Hippocampal formation (tissue), 2 donors: ENCODE measurements at regions not wholly inside any gene's neighbourhood (a gene's known extent, or its start where the extent isn't known, plus 50 kb on each side); places are given as distances from the start of the nearest gene placed in this dataset.

ENCODE experiments used
- DNase-seq, 2 donors: peaks; one replicate each; lab custom pipeline; 2025; lab: John Stamatoyannopoulos, UW

DNA sequence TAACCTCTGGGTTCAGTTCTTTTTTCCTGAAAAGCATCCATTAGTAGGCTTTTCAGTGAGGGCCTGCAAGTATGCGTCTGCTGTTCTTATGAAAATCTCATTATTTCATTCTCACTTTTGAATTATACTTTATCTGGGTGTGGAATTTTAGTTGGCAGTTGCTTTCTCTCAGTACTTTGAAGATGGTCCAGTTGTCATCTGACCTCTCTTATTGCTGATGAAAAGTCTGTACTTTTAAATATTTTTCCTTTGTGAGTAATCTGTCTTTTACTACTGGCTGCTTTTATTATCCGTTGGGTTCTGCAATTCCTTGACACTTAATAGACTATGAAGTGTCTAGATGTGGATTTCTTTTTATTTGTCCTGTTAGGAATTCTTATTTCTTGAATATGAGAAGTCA, 307.8 kb downstream of the CYP26B1 start:
- no peak for DNase-seq

DNA sequence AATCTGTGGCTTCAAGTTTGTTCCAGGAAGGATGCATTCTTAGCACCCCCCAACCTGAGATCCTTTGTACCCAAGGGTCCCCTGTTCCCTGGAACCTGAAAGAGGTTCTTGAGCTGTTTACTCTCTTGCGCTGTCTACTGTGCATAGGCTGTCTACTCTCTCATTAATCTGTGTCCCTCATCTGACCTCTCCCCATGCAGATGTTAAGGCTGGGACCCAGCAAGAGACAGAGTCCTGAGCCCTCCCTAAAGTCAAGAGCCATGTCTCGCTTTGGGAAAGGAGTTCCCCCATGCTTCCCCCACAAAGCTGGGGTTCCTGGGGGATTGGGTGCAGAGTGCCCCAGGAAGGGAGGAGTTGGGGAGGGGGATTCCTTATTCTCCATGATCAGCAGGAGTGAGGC, 312.9 kb downstream of the CYP26B1 start:
- DNase-seq = no peak

DNA sequence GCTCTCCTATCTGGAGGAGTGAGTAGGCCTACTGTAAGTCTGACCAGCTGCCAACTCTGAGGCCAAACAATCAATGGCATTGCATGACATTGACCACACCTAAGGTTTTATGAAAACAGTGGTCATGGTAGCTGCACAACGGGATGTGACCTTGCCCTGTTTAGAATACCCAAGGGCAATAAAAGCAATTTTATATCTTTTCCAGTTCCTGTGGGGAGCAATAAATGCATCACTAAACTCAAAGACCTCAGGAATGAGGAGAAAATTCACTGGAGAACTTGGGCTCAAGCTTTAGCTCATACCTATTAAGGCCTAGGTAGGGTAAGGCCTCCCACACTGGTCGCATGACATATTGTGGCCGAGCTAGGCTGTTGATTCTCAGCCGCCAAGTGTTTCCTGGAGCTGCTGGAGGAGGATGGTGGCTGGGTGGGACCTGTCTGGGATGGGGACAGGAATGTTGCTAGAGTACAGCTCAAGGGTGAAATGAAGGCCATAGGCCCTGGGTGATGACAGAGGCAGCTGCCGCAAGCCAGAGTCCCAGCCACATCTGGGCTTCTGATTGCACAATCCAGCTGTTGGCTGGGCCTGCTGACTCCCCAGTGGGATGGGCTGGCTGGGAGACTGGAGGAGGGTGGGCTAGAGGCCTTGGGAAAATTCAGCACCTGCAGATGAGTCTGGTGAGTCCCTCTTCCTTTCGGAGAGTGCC, 313.7 kb downstream of the CYP26B1 start:
- no peak for DNase-seq

DNA sequence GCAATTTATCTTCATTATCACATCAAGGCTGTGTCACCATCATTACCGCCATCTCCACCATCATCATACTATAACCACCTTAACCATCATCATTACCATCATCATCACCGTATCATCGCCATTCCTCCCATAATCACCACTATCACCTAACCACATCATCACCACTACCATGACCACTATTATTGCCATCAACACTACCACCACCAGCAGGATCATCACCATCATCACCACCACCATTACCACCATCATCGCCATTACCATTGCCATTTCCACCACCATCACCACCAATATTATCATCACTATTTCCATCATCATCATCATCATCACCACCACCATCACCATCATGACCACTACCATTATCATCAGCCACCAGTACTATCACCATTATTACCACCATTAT, 314.4 kb downstream of the CYP26B1 start:
- no peak for DNase-seq

DNA sequence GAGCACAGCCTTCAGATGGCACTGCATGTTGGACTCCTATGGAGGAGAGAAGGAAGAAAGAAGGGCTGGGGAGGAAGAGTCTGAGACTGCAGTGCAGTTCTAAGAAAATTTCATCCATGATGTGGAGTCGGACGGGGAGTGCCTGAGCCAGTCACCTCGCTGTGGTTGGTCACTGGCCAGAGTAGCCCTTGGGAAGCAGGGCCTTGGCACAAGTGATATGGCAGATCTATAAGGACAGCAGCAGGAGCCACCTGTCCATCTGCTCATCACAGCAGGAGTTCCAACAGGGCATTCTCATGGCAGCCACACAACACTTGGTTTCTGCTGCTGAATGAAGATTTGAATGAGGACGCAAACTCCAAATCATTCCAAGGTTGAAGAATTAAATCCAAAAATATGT, 314.8 kb downstream of the CYP26B1 start:
- no peak for DNase-seq

DNA sequence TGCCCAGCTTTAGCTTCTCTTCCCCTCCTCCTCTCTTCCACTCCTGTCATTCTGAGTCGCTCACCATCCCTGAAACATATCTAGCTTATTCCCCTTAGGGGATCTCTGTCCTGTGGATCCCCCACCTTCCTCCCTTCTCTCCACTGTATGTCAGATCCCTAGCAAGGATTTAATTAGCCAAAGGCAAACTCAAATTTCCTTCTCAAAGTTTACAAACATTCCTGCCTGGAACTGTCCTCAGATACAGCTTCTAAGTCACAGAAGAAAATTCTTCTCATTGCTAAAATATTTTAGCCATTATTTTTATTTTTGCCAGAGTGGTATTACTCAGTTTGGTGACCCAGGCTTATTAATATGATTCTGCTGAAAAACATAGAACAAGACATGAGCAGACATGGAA, 315.3 kb downstream of the CYP26B1 start:
- DNase-seq = no peak

DNA sequence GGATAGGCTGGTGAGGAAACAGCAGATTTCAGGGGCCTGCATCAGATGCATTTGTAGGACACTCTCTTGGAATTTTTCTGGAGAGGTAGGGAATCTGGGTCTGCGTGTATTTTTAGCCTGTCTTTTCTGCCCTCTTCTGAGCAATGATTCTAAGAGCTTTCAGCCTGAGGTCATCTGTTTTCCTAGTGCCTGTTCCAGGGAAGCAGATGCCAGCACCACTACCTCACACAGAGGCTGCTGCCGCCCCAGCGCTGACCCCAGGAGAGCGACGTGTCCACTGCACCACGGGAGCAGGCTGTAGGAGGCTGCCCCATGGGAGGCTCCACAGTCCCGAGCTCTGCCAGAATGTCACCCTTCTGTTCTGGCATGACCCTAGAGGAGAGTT, 316.5 kb downstream of the CYP26B1 start:
- no peak for DNase-seq

DNA sequence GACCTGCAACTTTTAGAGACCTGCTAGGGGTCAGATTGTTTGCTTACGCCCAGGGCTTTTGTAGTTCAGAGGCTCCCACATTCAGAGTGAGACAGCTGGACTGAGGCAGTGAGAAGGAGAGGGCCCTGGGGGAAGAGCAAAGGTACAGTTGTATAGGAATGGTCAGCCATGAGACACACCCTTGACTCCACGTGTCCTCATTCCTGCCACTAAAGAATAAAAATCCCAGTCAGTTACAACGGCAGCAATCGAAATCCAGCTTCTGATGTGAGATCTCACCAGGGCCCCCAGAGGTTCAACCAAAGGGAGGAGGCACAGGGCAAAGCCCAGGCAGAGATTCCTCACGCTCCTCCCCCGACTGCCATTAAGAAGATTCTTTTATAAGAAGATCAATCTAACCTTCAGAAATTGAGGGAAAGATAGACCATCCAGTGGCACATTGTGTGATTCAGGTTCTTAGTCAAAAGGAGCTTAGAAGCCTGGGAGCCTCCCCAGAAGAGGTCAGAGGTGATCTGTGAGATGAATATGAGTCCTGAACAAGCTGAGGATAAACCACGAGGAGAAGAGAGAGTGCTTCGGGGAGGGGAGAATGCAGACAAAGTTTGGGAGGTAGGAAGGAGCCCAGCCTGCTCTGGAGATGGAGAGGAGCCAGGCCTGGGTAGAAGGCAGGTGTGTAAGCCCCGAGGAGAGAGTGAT, 317.0 kb downstream of the CYP26B1 start:
- no peak for DNase-seq

DNA sequence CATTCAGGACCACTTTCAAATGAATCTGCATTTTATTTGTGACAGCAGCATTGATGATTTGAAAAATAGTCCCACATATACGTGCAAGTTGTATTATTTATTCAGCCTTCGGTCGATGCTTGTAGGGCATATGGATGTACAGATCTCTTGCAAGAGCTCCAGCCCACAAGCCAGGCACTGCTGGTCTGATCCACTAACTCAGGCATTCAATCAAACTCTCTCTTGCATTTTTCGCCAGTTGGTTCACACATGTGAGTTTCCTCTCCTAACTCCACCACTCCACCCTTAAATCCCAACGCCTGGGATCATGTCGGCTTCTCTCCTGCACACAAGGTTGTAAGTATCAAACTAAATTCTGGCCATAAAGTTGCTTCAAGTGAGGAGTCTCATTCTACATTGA, 318.7 kb downstream of the CYP26B1 start:
- no peak for DNase-seq

DNA sequence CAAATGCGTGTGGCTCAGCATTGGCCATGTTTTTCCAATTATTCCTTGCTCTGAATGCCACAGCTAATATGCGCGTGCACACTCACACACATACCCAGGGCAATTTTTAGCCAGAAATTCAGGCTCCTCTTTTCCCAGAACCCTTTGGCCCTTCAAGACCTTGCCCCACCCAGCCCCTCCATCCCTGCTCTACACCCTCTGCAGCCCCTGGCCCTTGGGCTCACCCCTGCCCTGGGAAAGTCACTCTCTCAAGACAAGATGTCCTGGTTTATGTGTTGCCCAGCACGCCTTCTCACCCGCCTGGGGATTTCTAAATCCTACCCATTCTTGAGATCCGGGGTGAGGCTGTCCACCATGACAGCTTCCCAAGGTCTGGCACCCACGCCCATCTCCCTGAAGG, 319.7 kb downstream of the CYP26B1 start:
- DNase-seq = no peak

DNA sequence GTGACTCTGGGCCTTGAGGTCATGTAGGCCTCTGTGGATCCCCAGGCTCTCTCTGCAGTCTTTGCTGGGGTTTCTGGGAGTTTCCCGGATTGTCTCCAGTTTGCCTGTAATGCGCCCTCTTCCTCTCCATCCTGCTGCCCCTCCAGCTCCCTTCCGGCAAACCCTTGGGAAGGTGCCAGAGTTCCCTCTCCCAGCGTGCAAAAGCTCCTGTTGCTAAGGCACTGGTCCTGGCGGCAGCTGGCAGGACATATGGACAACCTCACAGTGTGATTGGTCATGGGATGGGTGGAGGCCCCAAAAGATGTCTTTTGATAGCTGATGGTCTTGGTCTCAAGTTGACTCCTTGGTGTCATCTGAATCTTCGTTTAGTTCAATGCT, 320.1 kb downstream of the CYP26B1 start:
- DNase-seq = no peak

DNA sequence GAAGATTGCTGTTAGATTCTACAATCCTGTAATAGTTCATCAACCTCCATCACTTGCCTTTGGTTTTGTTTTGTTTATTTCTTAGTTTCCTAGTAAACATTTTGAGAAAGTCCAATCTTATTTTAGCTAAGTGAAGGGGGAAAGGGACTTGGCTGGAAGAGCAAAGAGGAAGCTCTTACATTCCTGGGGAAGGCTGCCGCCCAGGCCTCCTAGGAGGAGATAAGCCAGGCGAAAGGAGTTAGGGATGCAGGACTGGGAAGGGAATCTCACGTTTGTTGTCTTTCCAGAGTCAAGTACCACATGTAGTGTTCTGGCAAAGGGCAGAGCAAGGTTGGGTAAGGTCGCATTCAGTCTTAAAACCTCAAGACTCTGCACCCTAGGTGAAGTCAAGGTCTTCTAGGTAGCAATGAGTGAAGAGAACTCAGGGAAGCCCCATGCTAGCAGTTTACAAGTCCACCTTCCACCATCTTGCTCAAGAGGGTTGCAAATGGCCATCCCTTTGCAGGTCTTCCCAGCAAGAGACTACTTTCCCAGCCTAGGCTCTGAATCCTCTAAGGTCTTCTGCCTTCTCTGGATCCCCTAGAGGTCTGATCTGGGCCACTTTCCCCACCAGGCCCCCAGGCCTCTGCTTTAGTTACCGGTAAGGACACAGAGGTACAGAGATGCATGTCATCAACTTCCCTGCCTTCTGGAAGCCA, 320.7 kb downstream of the CYP26B1 start:
- DNase-seq = no peak

DNA sequence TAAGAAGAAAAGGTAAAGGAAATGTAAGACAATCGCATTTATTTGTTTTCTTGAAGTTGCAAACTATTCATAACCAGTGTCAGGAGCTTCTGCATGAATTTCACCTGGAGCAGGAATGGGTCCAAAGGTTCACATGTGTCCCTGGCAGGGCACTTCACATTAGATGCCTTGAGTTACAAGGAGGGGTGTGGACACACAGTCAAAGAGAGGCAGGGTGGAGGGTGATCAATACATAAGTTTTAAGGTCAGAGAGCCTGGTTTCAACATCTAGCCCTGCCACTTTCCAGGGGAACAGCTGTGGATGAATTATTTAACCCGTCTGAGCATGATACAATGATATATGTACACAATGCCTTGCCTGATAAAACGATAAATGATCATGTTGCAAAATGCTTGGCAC, 321.4 kb downstream of the CYP26B1 start:
- DNase-seq = no peak

DNA sequence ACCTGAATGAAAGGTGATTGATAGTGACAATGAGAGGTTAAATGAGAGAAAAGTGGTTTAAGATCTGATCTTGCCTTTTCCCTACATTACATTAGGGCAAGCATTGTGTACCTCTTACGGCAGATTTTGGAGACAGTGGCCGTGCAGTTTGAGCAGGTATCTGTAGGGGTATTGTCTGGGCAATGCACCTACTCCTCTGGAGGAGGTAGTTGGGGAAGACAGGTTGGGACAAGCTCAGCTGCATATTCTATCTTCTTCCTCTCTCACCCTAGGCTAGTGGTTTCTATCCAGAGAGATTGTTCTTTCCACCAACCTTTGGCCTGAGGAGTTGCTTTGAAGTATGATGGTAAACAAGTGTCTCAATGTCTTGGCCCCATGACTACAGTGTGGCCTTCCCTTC, 323.2 kb downstream of the CYP26B1 start:
- no peak for DNase-seq

DNA sequence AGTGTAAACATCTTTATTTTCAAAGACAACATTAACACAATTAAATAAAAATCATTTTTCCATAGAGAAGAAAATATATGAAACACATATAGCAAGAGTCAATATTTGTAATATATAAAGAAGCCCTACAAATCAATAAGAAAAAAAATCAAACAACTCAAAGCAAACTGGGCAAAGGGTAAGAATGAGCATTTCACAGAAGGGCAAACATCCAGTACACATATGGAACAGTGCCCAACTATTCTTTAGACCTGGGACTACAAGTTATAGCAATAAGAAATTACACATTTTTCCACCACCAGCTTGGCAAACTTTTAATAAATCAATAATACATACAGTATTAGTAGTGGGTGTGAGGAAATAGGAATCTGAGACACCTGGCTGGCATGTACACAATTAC, 324.1 kb downstream of the CYP26B1 start:
- DNase-seq = no peak

DNA sequence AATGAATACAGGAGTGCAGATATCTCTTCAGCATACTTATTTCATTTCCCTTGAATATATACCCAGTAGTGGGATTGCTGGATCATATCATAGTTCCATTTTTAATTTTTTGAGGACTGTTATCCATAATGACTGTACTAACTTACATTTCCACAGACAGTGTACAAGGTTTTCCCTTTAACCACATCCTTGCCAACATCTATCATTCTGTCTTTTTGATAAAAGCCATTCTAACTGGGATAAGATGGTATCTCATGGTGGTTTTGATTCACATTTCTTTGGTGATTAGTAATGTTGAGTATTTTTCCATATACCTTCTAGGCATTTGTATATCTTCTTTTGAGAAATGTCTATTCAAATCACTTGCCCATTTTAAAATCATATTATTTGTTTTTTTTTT, 325.2 kb downstream of the CYP26B1 start:
- DNase-seq = no peak

DNA sequence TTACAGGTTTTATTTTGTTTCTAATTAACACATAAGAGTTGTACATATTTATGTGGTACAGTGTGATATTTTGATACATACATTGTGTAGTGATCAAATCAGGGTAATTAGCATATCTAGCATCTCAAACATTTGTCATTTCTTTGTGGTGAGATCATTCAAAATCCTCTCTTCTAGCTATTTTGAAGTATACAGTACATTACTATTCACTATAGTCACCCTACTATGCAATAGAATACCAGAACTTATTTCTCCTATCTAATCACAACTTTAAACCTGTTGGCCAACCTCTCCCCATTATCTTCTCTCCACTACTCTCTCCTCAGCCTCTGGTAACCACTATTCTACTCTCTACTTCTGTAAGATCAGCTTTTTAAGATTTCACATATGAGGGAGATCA, 325.8 kb downstream of the CYP26B1 start:
- DNase-seq = no peak

DNA sequence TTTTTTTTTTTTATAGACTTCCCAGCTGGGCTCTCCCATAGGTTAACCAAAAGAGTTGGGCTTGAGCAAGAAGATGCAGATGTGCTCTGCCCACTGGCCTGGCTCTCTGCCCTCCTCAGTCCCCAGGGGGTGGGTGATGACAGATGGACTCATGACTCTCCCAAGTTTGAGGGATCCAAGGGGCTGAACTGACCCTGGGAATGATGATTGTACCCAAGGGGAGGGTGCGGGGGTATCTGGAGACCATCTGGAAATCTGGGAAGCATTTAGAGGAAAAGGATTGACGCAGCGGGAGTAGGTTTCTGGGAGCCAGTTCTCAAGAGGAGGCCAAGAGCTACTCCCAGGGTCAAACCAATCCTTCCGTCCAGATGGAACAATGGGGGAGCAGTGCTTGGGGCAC, 330.8 kb downstream of the CYP26B1 start:
- DNase-seq = no peak

DNA sequence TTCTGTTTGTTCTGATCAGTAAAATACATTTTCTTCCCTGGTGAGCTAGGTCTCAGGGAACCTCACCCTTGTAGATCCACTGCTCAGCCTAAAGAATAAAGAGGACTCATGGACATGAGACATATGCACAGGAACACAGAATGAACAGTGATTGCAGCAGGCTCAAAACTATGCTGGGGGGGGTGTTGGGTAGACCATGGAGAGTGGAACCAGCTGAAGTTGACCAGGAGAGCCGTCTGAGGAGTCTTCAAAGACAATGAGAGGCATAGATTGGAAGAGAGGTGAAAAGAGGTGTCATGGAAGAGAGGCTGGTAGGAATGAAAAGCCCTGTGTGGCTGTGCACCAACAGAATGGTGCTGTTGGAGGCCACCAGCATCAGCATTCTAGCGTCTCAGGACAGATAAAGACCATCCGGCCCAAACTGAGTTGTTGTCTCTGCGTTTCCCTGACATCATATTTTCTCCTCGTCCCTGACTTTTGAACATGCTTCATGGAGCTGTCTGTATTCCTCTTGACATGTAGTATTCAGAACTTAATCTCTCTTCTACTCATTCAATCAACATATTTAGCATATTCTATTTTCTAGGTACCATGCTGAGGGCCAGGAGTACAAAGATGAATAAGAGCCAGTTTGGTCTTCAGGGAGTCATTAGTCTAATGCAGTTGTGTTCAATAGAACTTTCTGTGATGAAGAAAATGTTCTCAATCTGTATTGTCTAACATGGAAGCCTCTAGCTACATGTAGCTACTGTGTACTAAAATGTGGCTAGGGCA, 331.8 kb downstream of the CYP26B1 start:
- DNase-seq = no peak

DNA sequence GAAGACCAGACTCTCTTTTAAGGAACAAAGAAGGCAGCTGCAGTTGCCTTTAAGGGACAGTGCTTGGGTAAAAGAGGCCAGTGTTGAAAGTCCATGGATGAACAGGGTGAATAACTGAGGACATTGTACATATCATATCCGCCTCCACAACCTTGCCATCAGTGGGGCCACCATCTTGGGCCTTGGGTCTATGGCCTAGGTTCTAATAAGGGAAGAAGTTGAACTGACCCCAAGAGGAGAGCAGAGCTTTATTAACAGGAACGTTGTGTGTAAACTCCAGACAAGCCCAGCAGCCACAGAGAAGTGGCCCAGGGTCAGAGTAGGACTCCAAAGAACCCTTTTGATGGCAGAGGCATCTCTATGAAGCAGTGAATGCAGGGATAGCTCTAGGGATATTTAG, 332.8 kb downstream of the CYP26B1 start:
- no peak for DNase-seq

DNA sequence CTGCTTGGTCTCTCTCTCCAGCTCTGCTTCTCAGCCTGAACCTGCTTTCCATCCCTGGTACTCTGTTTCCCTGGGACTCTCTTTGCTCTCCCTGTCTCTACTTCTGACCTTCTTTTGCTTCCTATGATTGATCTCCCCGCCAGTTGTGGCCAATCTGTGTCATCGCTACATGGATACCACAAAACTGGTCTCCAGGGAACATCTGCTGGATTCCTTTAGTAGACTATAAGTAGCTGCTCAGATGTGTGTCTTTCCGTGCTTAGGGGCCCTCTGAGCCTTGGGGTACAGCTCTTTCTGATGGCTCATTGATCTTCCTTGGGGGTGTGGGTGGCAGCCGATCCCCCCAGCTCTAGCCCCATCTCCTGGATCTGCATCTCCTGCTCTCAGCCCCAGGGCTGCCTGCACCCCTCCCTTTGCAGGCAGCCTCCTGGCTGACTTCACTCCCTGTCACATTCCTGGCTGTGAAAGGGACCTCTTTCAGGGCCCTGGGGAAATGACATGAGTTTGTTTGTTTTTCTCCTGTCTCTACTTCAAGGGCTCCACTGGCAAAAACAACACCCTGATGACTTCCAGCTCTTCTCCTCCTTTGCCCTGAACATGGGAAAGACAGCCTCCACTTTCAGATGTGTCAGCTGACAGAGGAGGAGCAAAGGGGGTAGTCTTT, 333.7 kb downstream of the CYP26B1 start:
- DNase-seq = no peak

DNA sequence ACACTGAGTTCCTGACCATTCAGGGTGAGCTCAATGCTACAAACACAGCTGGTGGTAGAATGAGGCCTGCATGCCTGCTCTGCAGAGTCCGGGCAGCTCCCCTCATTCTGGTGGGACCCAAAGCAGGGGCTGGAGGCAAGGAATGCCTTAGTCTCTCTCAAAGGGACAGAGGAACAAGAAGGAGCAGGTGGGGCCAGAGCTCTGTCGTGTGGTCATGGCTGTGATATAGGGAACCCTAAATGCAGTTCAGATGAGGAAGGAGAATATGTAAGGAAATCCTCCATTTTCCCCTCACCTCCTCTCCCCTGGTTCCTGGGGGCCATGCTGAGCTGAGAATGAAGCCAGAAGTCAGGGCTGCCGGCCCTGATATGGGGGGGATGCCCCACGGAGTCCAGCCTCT, 334.3 kb downstream of the CYP26B1 start:
- no peak for DNase-seq
